ENCODE measurements at regions not wholly inside any gene's neighbourhood (a gene's known extent, or its start where the extent isn't known, plus 50 kb on each side); places are given as distances from the start of the nearest gene placed in this dataset.

- Histone ChIP-seq H3K4me1 (no peaks in the 10 kb centered on the region), H3K4me3 (no peak overlapping the region), H3K27me3 (no peaks in the 10 kb centered on the region), H3K36me3 (no peaks in the 10 kb centered on the region), H3K9me3 (no peaks in the 10 kb centered on the region), H3K27ac (no peak overlapping the region)
- DNase-seq (no peak), ATAC-seq (no peak)
- TF ChIP-seq POLR2A (IDR thresholded peaks at IDR 0.05) (no peak), CTCF (IDR thresholded peaks at IDR 0.05 in 4 of 5, conservative IDR thresholded peaks at IDR 0.05 in 1 of 5) (no peak)
- intact Hi-C loops (cut with DNase I; ENCODE audit: low total_unique reads), result no loop called here
- in situ Hi-C loops (cut with MboI; ENCODE audit: low sequenced_read_pairs in 4 of 4), result no loop called here
These were observed 421.7 kb upstream of the TYRP1 start for GRCh38 chr9:12271421-12271891.

GRCh38 chr9:12272471-12273120 lies 420.6 kb upstream of the TYRP1 start:
- in situ Hi-C loops (cut with MboI; ENCODE audit: low sequenced_read_pairs in 4 of 4), result no loop called here
- no peak overlapping the region for H3K27ac ChIP-seq

GRCh38 chr9:12274577-12274976 lies 418.6 kb upstream of the TYRP1 start:
- in situ Hi-C loops (cut with MboI; ENCODE audit: low sequenced_read_pairs in 4 of 4), result no loop called here
- no peak for TF ChIP-seq CTCF (IDR thresholded peaks at IDR 0.05 in 4 of 5, conservative IDR thresholded peaks at IDR 0.05 in 1 of 5)
- no peak for TF ChIP-seq POLR2A (IDR thresholded peaks at IDR 0.05)
- DNase-seq (no peak), ATAC-seq (no peak)
- Histone ChIP-seq H3K27ac (no peak overlapping the region), H3K4me3 (no peak overlapping the region), H3K27me3 (no peaks in the 10 kb centered on the region), H3K4me1 (no peaks in the 10 kb centered on the region), H3K9me3 (no peaks in the 10 kb centered on the region), H3K36me3 (no peaks in the 10 kb centered on the region)
- intact Hi-C loops (cut with DNase I; ENCODE audit: low total_unique reads), result no loop called here

More at GRCh38 chr9:12272471-12273120, 420.6 kb upstream of the TYRP1 start:
- TF ChIP-seq CTCF (IDR thresholded peaks at IDR 0.05 in 4 of 5, conservative IDR thresholded peaks at IDR 0.05 in 1 of 5) (no peak), POLR2A (IDR thresholded peaks at IDR 0.05) (no peak)
- Histone ChIP-seq H3K36me3 (no peaks in the 10 kb centered on the region), H3K27me3 (no peaks in the 10 kb centered on the region), H3K9me3 (no peaks in the 10 kb centered on the region), H3K4me1 (no peaks in the 10 kb centered on the region), H3K4me3 (no peak overlapping the region)
- intact Hi-C loops (cut with DNase I; ENCODE audit: low total_unique reads), result no loop called here
- DNase-seq (no peak), ATAC-seq (no peak)

GRCh38 chr9:12276505-12276904 lies 416.7 kb upstream of the TYRP1 start:
- TF ChIP-seq CTCF (IDR thresholded peaks at IDR 0.05 in 4 of 5, conservative IDR thresholded peaks at IDR 0.05 in 1 of 5), result no peak
- no peak for TF ChIP-seq POLR2A (IDR thresholded peaks at IDR 0.05)
- no peak for DNase-seq
- Histone ChIP-seq H3K4me3 (no peak overlapping the region), H3K27ac (no peak overlapping the region), H3K27me3 (no peaks in the 10 kb centered on the region), H3K4me1 (no peaks in the 10 kb centered on the region), H3K9me3 (no peaks in the 10 kb centered on the region), H3K36me3 (no peaks in the 10 kb centered on the region)
- ATAC-seq, result no peak
- in situ Hi-C loops (cut with MboI; ENCODE audit: low sequenced_read_pairs in 4 of 4), result no loop called here
- intact Hi-C loops (cut with DNase I; ENCODE audit: low total_unique reads), result no loop called here

GRCh38 chr9:12289711-12290110 lies 403.5 kb upstream of the TYRP1 start:
- TF ChIP-seq POLR2A (IDR thresholded peaks at IDR 0.05) (no peak), CTCF (IDR thresholded peaks at IDR 0.05 in 4 of 5, conservative IDR thresholded peaks at IDR 0.05 in 1 of 5) (no peak)
- H3K4me1 ChIP-seq, result no peaks in the 10 kb centered on the region
- ATAC-seq, result no peak
- in situ Hi-C loops (cut with MboI; ENCODE audit: low sequenced_read_pairs in 4 of 4) (no loop called here), intact Hi-C loops (cut with DNase I; ENCODE audit: low total_unique reads) (no loop called here)
- H3K36me3 ChIP-seq, result no peaks in the 10 kb centered on the region
- no peak overlapping the region for H3K4me3 ChIP-seq
- DNase-seq, result no peak
- H3K27me3 ChIP-seq, result no peaks in the 10 kb centered on the region
- no peak overlapping the region for H3K27ac ChIP-seq
- no peaks in the 10 kb centered on the region for H3K9me3 ChIP-seq
